GM12801 (cell line): ENCODE measurements at regions not wholly inside any gene's neighbourhood (a gene's known extent, or its start where the extent isn't known, plus 50 kb on each side); places are given as distances from the start of the nearest gene placed in this dataset.

Source experiments
- TF ChIP-seq, protein P1 (sequence below): IDR thresholded peaks from one replicate; pipeline ENCODE4 v1.5.1; 2011; ENCODE audit warnings: control low read depth; ENCODE audit not compliant: insufficient read length; ENCODE audit errors: extremely low read depth

DNA sequence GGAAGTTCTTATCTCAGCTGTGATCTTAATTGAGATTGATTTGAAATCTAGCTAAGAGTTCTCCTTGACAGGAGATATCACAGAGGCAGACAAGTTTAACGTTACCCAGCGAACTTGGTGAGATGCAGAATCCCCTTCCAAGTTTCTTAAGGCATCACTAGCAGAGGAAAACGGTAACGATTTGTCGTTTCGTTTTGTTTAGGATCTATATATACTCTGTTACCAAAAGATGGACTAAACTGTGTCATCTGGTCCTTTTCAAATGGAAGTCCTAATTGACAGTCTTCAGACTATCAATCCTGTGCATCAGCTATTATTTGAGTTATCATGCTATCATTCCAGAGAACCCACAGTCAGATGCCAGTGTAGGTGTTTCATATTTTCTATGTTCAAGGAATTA lies 316.7 kb upstream of the SORCS1 start:
- TF ChIP-seq, protein P1, sequence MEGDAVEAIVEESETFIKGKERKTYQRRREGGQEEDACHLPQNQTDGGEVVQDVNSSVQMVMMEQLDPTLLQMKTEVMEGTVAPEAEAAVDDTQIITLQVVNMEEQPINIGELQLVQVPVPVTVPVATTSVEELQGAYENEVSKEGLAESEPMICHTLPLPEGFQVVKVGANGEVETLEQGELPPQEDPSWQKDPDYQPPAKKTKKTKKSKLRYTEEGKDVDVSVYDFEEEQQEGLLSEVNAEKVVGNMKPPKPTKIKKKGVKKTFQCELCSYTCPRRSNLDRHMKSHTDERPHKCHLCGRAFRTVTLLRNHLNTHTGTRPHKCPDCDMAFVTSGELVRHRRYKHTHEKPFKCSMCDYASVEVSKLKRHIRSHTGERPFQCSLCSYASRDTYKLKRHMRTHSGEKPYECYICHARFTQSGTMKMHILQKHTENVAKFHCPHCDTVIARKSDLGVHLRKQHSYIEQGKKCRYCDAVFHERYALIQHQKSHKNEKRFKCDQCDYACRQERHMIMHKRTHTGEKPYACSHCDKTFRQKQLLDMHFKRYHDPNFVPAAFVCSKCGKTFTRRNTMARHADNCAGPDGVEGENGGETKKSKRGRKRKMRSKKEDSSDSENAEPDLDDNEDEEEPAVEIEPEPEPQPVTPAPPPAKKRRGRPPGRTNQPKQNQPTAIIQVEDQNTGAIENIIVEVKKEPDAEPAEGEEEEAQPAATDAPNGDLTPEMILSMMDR = no peak

DNA sequence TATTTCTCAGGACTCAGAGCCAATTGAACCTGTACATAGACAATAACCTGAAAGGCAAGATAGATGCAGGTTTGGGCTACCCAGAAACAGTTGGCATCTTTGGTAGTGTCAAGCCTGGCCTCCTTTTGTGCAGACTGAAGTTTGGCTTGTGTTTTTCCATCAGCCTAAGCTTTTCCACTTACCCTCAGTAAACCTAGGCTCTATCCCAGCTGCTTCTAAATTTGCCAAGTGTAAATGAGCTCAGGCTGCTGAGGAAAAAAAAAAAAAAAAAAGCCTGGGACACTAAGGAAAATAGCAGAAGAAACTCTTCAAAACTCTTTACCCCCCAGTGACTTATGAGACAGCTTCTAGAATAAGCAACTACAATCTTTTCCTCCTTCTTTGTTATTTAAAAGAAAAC lies 316.3 kb upstream of the SORCS1 start:
- TF ChIP-seq, protein P1 = no peak

DNA sequence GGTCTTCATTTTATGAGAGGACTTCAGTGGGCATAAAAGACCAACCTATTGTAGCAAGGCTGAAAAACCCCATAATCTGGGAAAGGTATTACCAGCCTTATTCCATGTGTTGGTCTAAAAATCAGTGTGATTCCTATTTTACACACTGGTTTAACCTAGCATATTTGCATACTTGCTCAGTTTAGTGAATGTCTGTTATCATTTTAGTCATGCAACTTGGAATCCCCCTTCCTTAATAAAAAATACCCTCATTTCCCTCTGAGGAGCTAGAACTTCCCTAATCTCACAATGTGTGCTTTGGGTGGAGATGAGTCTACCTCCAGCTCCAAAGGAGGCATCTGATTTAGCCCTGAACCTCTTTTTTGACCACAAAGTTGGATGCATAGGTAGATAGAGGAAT lies 312.8 kb upstream of the SORCS1 start:
- TF ChIP-seq, protein P1 = no peak

DNA sequence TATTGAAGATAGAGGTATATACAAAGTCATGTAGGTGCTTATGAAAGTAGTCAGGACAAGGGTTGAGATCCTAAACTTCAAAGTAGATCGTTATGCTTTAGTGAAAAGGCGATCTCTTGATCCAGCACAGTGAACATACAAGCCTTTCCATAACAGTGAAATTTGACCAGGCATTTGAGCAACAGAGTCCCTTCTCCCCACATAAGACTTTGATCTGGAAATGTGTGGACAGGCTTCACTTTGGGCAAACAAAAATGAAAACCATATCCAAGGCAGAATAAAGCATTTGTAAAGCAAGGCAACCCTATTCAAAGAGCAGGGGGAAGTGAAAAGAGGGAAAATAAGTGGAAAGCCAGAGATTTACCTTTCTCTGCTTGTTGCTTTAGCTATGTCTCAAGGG lies 311.9 kb upstream of the SORCS1 start:
- TF ChIP-seq, protein P1 = no peak

DNA sequence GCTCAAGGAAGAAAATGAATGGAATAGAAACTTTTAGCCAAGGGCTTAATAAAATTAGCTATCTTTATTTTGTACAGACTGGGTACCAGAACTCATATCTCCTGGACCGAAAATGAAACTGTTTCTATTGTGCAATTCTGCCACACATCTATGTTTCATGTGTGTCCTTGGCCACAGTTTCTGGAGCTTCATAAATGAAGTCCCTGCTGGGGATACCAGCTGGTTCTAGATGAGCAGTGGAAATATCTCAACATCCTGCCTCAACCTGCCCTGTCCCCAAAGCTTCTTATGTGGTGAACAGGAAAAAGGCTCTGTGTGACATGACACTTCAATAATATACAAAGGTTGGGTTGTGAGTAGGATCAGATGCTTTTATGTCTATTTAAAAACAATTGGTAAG lies 310.1 kb upstream of the SORCS1 start:
- TF ChIP-seq, protein P1 = no peak

DNA sequence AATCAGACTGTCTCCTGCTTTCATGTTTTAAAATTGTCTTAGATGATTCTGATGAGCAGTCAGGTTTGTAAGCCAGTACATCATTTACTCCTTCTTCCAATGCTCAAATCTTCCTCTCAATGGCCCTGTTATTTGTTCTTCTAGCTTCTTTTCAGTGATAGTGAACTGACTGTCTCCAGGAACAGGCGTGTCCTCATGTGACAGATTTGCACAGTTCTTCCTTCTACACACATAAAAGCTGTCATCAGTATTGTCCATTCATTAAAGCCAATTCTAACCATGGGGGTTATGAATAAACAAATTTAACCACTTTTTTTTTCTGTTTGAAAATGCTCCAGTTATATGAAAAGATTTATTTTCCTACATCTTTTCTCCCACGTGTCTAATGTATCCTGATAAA lies 308.7 kb upstream of the SORCS1 start:
- TF ChIP-seq, protein P1 = no peak

DNA sequence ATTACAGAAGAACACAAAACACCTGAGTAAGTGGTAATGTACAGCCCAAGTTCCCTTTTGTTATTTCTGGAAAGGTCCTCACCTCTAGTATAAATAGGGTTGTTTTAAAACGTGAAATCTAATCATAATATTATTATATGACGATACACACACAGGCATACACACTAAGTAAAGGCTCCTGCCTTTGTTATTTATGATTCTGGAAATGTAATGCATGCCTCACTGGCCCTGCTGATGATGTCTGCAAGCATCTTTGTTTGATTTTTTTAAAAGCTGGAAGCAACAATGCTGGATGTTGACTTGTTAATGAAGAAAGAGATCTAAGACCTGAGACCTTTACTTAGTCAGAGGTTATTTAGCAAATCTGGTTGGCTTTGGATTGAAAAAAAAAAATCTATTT lies 307.4 kb upstream of the SORCS1 start:
- TF ChIP-seq, protein P1 = no peak

DNA sequence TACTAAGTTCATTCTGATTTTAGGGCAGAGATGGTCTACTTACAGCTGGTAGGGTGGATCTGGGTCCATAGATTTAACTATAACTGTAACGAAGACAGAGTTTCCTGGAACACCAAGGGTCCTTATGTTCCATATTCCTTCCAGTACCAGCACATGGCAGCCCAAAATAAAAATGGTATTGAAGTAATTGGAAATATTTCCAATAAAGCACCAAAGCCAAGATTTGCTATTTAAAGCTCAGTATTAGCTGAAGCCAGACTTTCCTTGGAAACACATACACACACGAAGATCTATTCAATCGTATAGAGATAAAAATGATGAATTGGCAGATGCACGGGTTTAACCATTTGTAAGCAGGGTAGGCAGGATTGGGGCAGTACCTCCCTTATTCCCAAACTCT lies 289.1 kb upstream of the SORCS1 start:
- TF ChIP-seq, protein P1 = no peak
